Activated naive CD8-positive, alpha-beta T cell treated with anti-CD3 and anti-CD28 coated beads for 36 hours (primary cell): ENCODE measurements at regions not wholly inside any gene's neighbourhood (a gene's known extent, or its start where the extent isn't known, plus 50 kb on each side); places are given as distances from the start of the nearest gene placed in this dataset.
"Not testable (repeated sequence)": the region's sequence is repeated elsewhere in the genome, so short reads cannot be mapped to it uniquely, and the experiment has no call there.

Experiments used
- DNase-seq: peaks from one replicate; pipeline ENCODE4 v3.0.0; 2021
- H3K27ac Mint-ChIP-seq: one replicate; pipeline ENCODE4 v1.8.0; 2022; ENCODE audit warnings: mild to moderate bottlenecking, moderate library complexity, mixed read lengths
- H3K27me3 Mint-ChIP-seq: one replicate; pipeline ENCODE4 v1.8.0; 2022; ENCODE audit warnings: mild to moderate bottlenecking, mixed read lengths
- H3K36me3 Mint-ChIP-seq: one replicate; pipeline ENCODE4 v1.8.0; 2021; ENCODE audit warnings: mild to moderate bottlenecking, mixed read lengths
- H3K4me1 Mint-ChIP-seq: one replicate; pipeline ENCODE4 v1.8.0; 2021; ENCODE audit warnings: mixed read lengths
- H3K4me3 Mint-ChIP-seq: one replicate; pipeline ENCODE4 v1.8.0; 2022; ENCODE audit warnings: mild to moderate bottlenecking, moderate library complexity, mixed read lengths
- H3K9me3 Mint-ChIP-seq: one replicate; pipeline ENCODE4 v1.8.0; 2022; ENCODE audit warnings: mixed read lengths

DNA sequence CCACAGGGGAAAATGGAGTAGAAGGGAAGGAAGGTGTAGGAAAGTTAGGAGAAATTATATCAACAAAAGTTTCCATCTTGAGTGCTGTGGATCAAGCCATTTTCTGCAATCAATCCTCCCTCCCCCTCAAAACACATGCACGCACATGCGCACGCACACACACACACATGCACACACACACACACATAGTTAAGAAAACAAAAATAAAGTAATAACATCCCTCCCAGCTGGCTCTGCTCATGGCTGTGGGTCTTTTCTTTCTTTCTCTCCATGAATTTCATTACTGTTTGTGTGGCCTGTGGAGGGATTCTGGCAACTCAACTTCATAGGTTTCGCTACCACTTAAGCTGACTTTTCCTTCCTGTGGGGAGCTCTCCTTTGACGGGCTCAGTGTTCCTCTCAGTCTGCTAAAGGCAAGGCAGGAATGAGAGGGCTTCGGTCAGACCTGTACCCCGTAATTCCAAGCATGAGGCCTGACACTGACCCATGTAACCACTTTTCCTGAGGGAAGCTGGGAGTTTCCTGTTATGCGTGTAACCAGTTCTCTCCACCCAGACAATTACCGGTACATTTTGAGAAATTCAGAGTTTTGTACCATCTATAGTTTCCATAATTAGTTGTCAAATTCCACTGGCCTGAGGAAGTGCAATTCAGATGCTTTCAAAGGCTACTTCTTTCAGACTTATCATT, 79.8 kb downstream of the ZNF92 start:
- H3K4me3 Mint-ChIP-seq = no peak overlapping the region
- H3K36me3 Mint-ChIP-seq = no peaks in the 10 kb centered on the region
- H3K9me3 Mint-ChIP-seq = no peaks in the 10 kb centered on the region
- peaks cover 6% of the 10 kb centered on the region for H3K4me1 Mint-ChIP-seq
- no peaks in the 10 kb centered on the region for H3K27me3 Mint-ChIP-seq
- no peak for DNase-seq
- H3K27ac Mint-ChIP-seq = no peak overlapping the region

DNA sequence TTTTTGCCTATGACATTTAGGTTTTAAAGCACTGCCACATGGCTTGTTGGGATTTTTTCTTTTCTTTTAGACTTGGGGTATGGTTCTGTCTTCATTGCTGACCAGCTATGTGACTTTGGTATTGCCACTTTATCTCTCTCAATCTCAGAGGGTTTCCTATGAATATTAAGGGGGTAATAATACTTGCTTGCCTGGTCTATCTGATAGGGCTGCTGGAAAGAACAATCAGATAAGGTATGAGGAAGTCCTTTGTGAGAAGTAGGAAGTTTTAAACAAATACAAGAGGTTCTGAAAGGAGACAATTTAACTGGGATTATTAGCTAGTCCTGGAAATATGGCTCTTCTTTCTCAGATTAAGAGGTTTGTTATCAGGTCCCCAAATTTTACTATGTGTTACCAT, 80.8 kb downstream of the ZNF92 start:
- Mint-ChIP-seq H3K4me3 (no peak overlapping the region), H3K27me3 (no peaks in the 10 kb centered on the region), H3K4me1 (peaks cover 5% of the 10 kb centered on the region), H3K27ac (no peak overlapping the region), H3K36me3 (no peaks in the 10 kb centered on the region), H3K9me3 (no peaks in the 10 kb centered on the region)
- DNase-seq = no peak

DNA sequence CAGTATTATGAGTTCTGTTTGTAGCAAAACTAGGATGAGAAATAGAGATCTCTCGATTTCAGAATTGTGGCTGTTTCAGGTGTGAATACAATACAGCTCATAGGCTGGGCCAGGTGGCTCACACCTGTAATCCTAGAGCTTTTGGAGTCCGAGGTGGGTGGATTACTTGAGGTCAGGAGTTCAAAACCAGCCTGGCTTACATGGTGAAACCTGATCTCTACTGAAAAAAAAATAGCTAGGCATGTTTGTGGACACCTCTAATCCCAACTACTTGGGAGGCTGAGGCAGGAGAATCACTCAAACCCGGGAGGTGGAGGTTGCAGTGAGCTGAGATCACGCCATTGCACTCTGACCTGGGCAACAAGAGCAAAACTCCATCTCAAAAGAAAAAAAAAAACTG, 81.4 kb downstream of the ZNF92 start:
- not testable (repeated sequence) for DNase-seq, H3K9me3 Mint-ChIP-seq, H3K27ac Mint-ChIP-seq, H3K36me3 Mint-ChIP-seq, H3K27me3 Mint-ChIP-seq, H3K4me3 Mint-ChIP-seq, H3K4me1 Mint-ChIP-seq

DNA sequence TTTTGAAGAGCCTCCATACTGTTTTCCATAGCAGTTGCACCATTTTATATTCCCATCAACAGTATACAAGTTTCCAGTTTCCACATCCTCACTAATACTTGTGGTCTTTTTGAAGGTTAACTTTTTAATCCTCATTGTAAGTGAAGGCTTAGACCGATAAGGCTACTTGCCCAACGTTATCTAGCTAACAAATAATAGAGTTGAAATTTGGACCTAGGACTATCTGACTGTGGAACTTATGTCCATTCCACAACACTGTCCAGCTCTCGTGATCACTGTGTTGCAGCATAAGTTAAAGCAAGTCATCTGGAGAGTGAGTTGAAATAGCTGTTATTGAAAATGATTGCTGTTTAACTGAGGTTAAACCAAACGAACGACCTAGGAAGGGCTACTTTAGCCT, 84.0 kb downstream of the ZNF92 start:
- no peak for DNase-seq
- H3K4me1 Mint-ChIP-seq = peaks cover 4% of the 10 kb centered on the region
- no peaks in the 10 kb centered on the region for H3K9me3 Mint-ChIP-seq
- no peaks in the 10 kb centered on the region for H3K36me3 Mint-ChIP-seq
- no peaks in the 10 kb centered on the region for H3K27me3 Mint-ChIP-seq
- H3K27ac Mint-ChIP-seq = no peak overlapping the region
- no peak overlapping the region for H3K4me3 Mint-ChIP-seq

DNA sequence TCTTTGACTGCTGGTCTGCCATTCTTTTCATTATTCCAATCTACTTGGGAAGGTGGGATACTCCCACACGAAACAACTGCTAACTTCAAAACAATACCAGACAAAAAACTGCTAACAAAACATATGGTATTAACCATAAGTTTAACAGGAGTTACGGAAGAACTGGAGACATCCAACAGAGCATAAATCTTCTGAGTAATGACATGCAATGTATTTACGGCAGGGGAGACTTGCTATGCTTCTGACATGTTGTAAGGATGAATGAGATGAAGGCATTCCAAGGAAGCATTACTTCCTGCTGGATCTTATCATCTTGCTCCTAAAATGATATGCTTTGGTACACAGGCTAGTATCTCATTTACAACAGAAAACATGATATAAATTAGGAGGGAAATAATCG, 85.8 kb downstream of the ZNF92 start:
- Mint-ChIP-seq H3K4me1 (peaks cover 4% of the 10 kb centered on the region), H3K27me3 (no peaks in the 10 kb centered on the region), H3K27ac (no peak overlapping the region), H3K4me3 (no peak overlapping the region), H3K36me3 (no peaks in the 10 kb centered on the region), H3K9me3 (no peaks in the 10 kb centered on the region)
- no peak for DNase-seq

DNA sequence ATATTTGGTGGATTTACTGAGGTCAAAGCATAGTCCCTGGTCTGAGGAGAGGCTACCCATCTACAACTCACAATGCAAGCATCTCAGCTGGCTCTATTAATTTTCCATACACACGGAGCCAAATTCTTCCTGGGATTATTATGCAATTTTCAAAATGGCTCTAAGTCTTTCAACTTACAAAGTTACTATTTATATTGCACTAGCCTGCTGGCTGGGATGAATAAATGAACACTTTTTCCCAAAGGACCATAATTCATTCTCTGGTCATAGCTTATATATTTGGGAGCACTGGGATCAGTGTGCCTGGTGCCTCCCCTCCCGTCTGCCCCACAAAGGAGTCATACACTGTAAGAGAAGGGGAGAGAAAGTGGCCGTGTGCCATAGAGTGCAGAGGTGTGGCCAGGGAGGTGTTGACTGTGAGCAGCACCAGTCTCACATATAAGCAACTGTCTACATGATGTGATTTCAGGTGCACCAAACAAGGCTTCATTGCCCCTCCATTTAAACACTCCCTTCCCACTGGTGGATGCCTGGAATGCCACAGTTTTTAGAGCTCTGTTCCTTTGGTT, 88.6 kb downstream of the ZNF92 start:
- Mint-ChIP-seq H3K36me3 (no peaks in the 10 kb centered on the region), H3K27ac (no peak overlapping the region), H3K4me1 (peaks cover 4% of the 10 kb centered on the region), H3K9me3 (peaks cover 6% of the 10 kb centered on the region), H3K4me3 (no peak overlapping the region), H3K27me3 (no peaks in the 10 kb centered on the region)
- no peak for DNase-seq

DNA sequence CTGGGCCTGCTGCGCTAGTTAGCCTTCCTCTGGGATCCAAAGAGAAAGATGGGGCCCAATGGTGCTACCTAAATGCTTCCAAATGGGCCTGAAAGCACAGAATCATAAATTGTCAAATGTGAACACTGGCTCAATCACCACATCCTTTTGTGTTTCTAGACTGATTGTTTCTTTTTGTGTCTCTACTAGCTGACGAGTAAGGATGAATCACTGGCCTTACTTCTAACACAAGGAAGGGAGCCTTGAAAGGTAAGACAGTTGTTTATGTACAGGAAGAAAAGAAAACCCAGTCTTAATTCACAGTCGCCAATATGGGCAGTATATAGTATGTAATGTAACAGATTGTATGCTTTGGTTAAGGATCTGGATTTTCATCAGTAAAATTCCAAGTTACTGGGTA, 89.5 kb downstream of the ZNF92 start:
- no peaks in the 10 kb centered on the region for H3K27me3 Mint-ChIP-seq
- peaks cover 4% of the 10 kb centered on the region for H3K4me1 Mint-ChIP-seq
- H3K27ac Mint-ChIP-seq = peak overlapping the region; percentile 16
- no peak for DNase-seq
- no peak overlapping the region for H3K4me3 Mint-ChIP-seq
- H3K9me3 Mint-ChIP-seq = peaks cover 14% of the 10 kb centered on the region
- H3K36me3 Mint-ChIP-seq = no peaks in the 10 kb centered on the region

DNA sequence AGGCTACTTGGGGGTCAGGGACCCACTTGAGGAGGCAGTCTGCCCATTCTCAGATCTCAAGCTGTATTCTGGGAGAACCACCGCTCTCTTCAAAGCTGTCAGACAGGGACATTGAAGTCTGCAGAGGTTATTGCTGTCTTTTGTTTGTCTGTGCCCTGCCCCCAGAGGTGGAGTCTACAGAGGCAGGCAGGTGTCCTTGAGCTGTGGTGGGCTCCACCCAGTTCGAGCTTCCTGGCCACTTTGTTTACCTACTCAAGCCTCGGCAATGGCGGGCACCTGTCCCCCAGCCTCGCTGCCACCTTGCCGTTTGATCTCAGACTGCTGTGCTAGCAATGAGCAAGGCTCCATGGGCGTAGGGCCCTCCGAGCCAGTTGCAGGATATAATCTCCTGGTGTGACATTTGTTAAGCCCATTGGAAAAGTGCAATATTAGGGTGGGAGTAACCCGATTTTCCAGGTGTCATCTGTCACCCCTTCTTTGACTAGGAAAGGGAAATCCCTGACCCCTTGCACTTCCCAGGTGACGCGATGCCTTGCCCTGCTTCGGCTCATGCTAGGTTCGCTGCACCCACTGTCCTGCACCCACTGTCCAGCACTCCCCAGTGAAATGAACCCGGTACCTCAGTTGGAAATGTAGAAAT, 96.4 kb downstream of the ZNF92 start:
- H3K27ac Mint-ChIP-seq, H3K4me1 Mint-ChIP-seq, H3K4me3 Mint-ChIP-seq, H3K27me3 Mint-ChIP-seq, DNase-seq, H3K36me3 Mint-ChIP-seq: not testable (repeated sequence)
- H3K9me3 Mint-ChIP-seq = peaks cover 26% of the 10 kb centered on the region

DNA sequence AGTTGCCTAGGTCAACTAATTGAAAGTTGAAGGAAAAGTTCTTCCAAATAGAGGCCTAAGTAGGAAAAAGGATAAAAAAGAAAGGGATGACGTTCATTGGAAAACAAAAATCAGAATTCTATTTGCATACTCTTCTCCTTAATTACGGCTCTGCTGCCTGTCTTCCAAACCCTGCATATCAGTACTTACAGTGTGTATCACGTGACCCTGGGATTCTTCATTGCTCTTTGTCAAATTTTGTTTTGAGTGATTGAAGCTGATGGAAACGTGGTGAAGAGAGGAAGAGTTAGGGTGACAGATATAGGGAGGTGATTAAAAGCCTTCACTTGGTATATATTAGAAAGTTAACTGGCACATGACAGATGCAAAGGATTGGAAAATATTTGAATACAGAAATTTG, 97.9 kb downstream of the ZNF92 start:
- no peak overlapping the region for H3K4me3 Mint-ChIP-seq
- H3K9me3 Mint-ChIP-seq = peaks cover 25% of the 10 kb centered on the region
- H3K4me1 Mint-ChIP-seq = peaks cover 21% of the 10 kb centered on the region

DNA sequence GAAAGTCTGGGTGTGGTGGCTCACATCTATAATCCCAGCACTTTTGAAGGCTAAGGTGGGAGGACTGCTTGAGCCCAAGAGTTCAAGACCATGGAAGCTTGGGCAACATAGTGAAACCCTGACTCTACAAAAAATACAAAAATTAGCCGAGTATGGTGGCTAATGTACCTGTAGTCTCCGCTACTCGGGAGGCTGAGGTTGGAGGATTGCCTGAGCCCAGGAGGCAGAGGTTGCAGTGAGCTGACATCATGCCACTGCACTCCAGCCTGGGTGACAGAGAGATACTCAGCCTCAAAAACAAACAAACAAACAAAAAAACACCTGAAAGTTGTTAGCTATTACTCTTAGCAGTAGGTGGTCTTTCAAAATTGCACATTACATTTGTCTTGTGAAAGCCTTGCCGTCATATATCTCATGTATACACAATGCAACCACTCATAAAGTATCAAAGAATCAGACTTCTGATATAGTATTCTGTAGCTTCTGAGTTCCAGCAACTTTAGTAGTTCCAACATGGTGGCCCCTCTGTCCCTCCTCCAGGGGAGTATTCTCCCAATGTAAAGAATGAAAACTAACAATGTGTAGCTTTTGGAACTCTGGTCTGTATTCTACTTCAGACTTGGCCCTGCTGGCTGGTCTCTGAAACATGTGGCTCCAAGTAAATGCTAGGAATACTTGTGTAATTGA, 101.5 kb downstream of the ZNF92 start:
- peaks cover 10% of the 10 kb centered on the region for H3K9me3 Mint-ChIP-seq
- no peak for DNase-seq
- peaks cover 31% of the 10 kb centered on the region for H3K4me1 Mint-ChIP-seq
- H3K4me3 Mint-ChIP-seq = no peak overlapping the region
- H3K27me3 Mint-ChIP-seq = no peaks in the 10 kb centered on the region
- H3K36me3 Mint-ChIP-seq = peaks cover 9% of the 10 kb centered on the region
- H3K27ac Mint-ChIP-seq = peak overlapping the region; percentile 62

More for the DNA sequence above, 97.9 kb downstream of the ZNF92 start:
- no peak for DNase-seq
- Mint-ChIP-seq H3K27ac (no peak overlapping the region), H3K36me3 (peaks cover 7% of the 10 kb centered on the region), H3K27me3 (no peaks in the 10 kb centered on the region)

DNA sequence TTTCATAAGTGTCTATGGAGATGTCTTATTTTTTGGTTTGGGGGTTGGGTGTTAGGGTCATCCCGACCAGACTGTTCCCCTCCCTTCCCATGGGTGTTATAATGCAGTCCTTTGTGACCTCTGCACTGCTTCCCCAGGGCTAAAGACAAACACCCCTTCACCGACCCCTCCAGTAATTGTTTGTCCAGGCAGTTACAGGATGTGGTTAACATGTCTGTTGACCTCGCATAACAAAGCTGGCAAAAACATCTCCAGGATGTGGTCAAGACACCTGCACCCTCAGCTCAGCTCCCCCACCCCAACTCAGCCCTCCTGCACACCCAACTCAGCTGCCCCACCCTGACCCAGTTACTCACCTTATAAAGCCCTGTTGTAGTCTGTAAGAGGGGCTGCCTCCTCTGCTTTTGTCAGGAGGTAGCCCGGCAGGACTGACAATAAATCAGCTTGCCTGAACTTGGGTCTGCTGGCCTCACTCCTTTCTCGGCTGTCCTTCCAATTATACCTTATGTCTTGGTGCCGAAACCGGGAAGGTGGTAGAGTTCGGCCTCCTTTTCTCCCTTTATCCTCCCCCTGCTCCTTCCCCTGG, 102.2 kb downstream of the ZNF92 start:
- DNase-seq = peak; percentile 5
- H3K27ac Mint-ChIP-seq = peak overlapping the region; percentile 62
- H3K4me1 Mint-ChIP-seq = peaks cover 31% of the 10 kb centered on the region
- H3K9me3 Mint-ChIP-seq = peaks cover 10% of the 10 kb centered on the region
- H3K36me3 Mint-ChIP-seq = peaks cover 10% of the 10 kb centered on the region
- no peak overlapping the region for H3K4me3 Mint-ChIP-seq
- H3K27me3 Mint-ChIP-seq = no peaks in the 10 kb centered on the region

DNA sequence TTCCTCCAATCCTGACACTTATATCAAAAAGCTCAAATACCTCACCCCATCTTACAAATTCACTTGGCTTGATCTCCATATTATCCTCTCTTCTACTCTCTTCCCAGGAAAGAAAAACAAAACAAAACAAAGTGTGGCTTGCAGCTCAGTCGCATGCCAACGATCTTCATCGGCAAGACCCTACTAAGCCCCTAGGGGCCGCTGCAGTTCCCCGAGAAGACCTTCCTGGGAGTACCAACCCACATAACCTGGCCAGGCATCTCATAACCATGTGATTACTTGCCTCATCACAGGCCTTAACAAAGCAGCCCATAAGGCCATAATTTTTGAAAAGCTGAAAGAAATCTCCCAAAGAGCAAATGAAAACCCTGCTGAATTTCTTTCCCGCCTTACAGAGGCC, 103.7 kb downstream of the ZNF92 start:
- Mint-ChIP-seq H3K36me3 (peaks cover 15% of the 10 kb centered on the region), H3K4me1 (peaks cover 31% of the 10 kb centered on the region), H3K9me3 (peaks cover 14% of the 10 kb centered on the region), H3K27me3 (no peaks in the 10 kb centered on the region), H3K27ac (no peak overlapping the region), H3K4me3 (no peak overlapping the region)
- peak; percentile 2 for DNase-seq

DNA sequence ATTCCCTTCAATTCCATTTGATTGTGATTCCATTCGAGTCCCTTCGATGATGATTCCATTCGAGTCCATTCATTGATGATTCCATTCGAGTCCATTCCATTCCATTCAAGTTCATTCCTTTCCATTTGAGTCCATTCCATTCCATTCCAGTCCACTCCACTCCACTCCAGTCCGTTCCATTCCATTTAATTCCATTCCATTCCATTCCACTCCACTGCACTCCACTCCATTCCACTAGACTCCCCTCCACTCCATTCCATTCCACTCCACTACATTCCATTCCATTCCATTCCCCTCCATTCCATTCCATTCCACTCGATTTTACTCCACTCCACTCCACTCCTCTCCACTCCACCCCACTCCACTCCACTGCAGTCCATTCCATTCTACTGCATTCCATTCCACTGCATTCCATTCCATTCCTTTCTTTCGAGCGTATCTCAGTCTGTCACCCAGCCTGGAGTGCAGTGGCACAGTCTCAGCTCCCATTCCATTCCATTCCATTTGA, 115.7 kb downstream of the ZNF92 start:
- no peak overlapping the region for H3K4me3 Mint-ChIP-seq
- no peak for DNase-seq
- H3K27ac Mint-ChIP-seq = no peak overlapping the region
- H3K4me1 Mint-ChIP-seq = no peaks in the 10 kb centered on the region
- H3K27me3 Mint-ChIP-seq = peaks cover 3% of the 10 kb centered on the region
- peaks cover 22% of the 10 kb centered on the region for H3K9me3 Mint-ChIP-seq
- H3K36me3 Mint-ChIP-seq = peaks cover 7% of the 10 kb centered on the region

DNA sequence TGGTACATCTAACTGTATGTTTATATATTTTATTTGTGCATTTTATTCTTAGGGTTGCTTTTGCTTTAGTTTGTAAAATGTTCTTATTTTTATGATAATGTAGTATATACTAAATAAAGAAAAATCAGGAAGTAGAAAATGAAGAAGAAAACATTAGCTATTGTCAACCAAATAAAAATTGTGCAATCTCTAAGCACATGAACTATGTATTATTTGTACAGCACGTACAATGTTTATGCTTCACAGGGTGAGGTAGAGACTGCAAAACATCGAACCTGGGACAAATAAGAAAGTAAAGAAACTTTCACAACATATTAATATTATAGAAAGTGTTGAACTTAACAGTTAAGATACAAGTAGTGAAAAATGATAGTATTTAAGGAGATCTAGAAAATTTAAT, 123.0 kb downstream of the ZNF92 start:
- H3K27me3 Mint-ChIP-seq = peaks cover 18% of the 10 kb centered on the region
- not testable (repeated sequence) for H3K9me3 Mint-ChIP-seq, H3K36me3 Mint-ChIP-seq, H3K4me1 Mint-ChIP-seq, H3K27ac Mint-ChIP-seq, H3K4me3 Mint-ChIP-seq, DNase-seq
